GM10266 (cell line): ENCODE measurements at regions not wholly inside any gene's neighbourhood (a gene's known extent, or its start where the extent isn't known, plus 50 kb on each side); places are given as distances from the start of the nearest gene placed in this dataset.

Experiments
- DNase-seq: peaks from one replicate; pipeline ENCODE4 v3.0.0; 2012; ENCODE audit errors: extremely low spot score
- CTCF ChIP-seq: IDR thresholded peaks from 2 replicates; pipeline ENCODE4 v1.5.1; 2012; ENCODE audit warnings: mild to moderate bottlenecking, low read depth; ENCODE audit not compliant: control insufficient read depth, insufficient read depth; ENCODE audit errors: missing control alignments

- DNase-seq = no peak
- TF ChIP-seq CTCF = no peak
These were observed 432.9 kb upstream of the DYNLRB2 start for GRCh38 chr16:80107900-80108299.

- no peak for TF ChIP-seq CTCF
- no peak for DNase-seq
These were observed 435.0 kb upstream of the DYNLRB2 start for GRCh38 chr16:80105751-80106150.

- no peak for TF ChIP-seq CTCF
- no peak for DNase-seq
These were observed 435.6 kb upstream of the DYNLRB2 start for GRCh38 chr16:80105160-80105559.

GRCh38 chr16:80104401-80104800 is 436.4 kb upstream of the DYNLRB2 start:
- TF ChIP-seq CTCF = no peak
- no peak for DNase-seq

- no peak for TF ChIP-seq CTCF
- DNase-seq = no peak
These were observed 437.3 kb upstream of the DYNLRB2 start for GRCh38 chr16:80103463-80103862.

- no peak for TF ChIP-seq CTCF
- DNase-seq = no peak
These were observed 439.8 kb upstream of the DYNLRB2 start for GRCh38 chr16:80100846-80101451.

- no peak for DNase-seq
- TF ChIP-seq CTCF = no peak
These were observed 440.6 kb upstream of the DYNLRB2 start for GRCh38 chr16:80100186-80100585.
